NCI-H1417 treated with DMSO at 0.1 percent for 48 hours (cell line): ENCODE measurements at regions not wholly inside any gene's neighbourhood (a gene's known extent, or its start where the extent isn't known, plus 50 kb on each side); places are given as distances from the start of the nearest gene placed in this dataset.
"Not testable (repeated sequence)": the region's sequence is repeated elsewhere in the genome, so short reads cannot be mapped to it uniquely, and the experiment has no call there.

Experiments
- DNase-seq: peaks from one replicate; lab custom pipeline; 2025; lab: John Stamatoyannopoulos, UW

DNA sequence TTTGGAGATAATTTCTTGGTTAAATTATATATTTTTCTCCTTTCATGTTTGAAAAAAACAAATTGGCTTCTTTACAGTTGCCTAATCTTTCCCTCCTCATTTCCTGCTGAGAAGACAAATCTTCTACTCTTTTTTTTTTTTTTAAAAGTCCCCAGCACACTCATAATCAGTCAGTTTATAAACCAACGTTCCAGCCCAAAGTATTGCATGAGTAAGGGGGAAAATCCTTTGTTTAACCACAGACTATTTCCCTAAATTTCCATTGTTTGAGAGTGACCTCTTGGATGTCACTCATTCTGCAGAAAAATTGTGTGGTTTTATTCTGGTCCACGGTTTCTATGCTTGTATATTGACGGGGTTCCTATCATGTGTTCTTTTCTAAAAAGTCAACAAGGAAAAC is 55.1 kb upstream of the TLR4 start:
- DNase-seq = no peak

DNA sequence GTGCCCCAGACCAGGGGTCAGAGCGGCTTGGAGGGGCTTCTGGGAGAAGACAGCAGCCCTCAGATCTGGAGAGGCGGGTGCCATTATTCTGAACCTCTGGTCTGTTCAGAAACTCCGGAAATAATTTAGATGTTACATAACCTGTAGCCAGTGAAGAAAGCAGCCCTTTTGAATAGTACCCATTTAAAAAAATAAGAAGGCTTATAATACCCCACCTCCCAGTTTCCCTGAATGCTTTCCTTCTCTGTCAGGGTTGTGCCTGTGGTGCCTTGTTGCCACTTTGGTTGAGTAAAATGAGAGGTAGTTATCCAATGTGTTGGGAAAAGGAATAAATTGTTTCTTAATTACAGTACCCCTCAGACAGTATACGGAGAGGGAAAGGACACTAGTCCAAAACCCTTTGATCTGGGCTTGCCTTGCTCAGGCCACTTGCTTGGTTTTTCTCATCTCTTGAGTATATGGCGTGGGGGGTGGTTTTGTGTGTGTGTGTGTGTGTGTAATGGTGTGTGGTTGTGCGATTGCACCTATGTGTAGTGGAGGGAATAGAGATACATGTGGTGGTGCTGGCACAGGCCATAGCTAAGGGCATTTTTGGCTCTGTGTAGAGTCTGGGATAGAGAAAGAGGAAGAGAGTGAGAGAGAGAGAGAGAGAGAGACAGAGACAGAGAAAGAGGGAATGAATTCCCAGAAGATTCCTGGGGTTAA is 59.1 kb upstream of the TLR4 start:
- DNase-seq = no peak

DNA sequence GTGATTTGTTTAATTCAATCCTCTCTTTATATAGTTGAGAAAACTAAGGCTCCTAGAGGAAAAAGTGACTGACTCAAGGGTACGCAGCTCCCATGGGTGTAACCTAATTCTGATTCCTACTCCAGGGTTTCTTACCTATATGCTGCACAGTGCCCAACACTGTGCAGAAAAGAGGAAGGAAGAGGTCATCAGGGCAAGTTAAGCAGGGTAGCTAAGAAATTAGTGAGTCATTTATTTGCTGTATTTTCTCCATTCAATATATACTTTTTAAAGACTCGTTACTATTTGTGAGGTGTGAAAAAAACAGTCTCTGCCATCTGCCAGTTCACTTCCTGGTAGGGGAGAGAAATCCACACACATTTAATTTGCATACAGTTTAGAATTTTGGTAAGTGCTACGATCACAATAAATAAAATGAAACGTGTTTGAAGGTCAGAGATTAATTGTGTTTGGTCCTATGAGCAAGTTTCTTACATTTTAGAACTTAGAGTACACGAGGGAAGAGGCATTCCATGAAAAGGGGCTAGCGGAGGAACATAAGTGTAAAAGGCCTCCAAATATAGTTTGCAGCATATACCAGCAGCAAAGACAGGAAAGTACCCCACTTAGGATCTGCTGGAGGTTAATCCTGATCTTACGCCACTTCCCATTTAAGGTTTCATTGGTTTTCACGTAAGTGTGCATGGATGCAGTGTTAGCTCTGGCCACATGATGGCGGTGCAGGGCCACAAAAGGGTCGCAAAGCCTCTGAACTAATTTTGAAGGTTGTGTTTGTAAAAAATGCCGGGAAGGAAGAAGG is 59.9 kb upstream of the TLR4 start:
- DNase-seq = peak; percentile 34

DNA sequence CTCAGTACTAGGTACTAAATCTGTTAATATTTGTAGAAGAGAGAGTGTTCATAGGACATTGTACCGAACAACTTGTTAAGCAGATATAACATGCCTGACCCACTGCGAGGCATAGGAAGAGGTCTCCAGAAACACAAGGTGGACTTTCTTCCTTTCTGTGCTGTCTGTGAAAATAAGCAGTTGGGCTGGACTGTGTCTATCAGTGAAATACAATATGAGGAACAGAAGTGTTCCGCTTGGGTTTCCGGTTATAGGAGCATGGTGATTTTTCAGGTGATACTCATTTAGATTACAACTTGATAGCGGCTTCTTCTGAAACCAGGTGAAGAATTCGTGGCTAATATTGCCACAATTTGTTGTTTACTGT is 60.9 kb upstream of the TLR4 start:
- DNase-seq = no peak

DNA sequence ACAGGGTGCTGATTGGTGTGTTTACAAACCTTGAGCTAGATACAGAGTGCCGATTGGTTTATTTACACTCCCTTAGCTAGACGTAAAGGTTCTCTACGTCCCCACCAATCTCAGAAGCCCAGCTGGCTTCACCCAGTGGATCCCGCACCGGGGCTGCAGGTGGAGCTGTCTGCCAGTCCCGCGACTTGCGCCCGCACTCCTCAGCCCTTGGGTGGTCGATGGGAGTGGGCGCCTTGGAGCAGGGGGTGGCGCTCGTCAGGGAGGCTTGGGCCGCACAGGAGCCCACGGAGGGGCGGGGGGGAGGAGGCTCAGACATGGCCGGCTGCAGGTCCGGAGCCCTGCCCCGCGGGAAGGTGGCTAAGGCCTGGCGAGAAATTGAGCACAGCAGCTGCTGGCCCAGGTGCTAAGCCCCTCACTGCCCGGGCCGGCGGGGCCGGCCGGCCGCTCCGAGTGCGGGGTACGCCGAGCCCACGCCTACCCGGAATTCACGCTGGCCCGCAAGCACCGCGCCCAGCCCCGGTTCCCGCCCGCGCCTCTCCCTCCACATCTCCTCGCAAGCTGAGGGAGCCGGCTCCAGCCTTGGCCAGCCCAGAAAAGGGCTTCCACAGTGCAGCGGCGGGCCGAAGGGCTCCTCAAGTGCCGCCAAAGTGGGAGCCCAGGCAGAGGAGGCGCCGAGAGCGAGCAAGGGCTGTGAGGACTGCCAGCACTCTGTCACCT is 61.5 kb upstream of the TLR4 start:
- not testable (repeated sequence) for DNase-seq

DNA sequence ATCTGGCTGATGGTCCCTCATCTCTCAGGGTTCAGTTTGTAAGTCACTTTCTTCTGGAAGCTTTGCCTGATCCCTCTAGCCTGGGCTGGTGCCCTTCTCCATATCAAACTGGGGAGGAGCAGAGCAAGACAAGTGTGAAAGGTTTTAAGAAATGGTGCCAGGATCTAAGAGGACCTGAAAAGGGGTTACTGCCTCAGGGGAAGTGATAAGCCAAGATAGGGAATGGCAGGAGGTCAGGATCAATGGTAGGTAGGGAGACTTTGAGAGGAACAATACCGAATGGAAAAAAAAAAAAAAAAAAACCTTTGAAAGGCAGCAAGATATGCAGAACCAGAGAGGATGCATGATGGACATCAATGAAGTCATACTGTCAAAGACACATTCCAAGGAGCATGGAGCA is 67.5 kb upstream of the TLR4 start:
- no peak for DNase-seq

DNA sequence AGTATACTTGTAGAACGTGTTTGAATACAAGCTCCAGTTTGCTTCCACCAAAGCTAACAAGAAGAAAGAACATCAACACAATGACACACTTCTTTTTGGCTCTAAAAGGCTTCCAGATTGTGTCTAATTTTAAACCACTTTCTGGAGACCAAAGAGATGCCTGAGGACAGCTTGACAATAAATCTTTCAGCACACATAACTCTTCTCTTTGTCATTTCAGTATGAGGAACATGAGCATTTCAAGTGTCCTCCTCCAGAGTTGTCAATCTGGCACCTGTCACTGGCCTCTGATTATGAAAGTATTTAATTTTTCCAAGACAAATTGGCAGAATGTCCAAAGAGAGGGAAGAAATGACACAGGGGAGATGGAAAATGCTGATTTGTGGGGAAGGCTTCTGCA is 79.0 kb upstream of the TLR4 start:
- no peak for DNase-seq

DNA sequence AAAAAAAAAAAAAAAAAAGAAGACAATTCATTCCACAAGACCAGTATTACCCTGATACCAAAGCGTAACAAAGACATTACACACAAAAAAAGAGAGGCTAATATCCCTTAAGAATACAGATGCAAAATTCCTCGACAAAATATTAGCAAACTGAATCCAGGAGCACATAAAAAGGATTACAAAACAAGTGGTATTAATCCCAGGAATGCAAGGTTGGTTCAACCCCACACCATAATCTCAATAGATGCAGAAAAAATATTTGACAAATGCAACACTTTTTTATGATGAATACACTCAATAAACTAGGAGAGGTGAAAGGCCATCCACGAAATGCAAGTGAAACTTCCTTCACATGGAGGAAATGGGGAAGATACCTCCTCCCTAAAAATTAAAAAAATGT is 80.1 kb upstream of the TLR4 start:
- DNase-seq = no peak

DNA sequence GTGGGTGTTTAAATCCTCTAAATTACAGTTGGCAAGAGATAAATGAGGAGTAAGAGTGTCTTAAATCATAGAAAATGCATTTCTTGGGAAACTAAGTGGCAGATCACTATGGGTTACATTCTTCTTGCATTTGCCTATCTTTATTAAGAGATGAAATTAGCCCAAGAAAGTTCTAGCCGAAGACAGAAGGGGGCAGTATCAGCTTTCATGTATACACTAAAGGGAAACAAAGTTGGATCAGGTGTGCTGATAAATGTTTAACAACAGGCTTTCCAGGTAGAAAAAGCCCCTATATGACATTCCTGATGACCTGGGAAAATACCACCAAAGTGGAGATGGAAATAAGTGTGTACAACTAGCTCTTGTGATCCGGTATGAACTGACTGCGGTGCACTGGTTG is 81.9 kb upstream of the TLR4 start:
- no peak for DNase-seq

DNA sequence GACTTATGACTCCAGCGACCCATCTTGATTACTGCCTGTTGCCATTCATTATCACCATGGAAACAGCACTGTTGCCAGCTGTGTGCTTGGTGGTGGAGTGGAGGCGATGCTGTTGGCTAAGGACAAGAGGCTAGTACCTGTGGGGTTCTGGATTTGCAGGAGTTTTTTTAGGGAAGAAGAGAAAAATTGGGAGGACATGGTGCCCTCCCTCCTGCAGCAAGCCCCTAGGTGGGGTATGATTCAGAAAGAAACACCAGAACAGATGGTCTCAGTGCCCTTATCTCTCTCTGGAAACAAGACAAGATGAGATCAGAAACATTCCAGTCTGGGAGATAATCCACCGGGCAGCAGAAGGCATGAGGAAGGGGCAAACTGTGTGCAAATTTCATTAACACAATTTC is 87.8 kb upstream of the TLR4 start:
- DNase-seq = peak; percentile 73

DNA sequence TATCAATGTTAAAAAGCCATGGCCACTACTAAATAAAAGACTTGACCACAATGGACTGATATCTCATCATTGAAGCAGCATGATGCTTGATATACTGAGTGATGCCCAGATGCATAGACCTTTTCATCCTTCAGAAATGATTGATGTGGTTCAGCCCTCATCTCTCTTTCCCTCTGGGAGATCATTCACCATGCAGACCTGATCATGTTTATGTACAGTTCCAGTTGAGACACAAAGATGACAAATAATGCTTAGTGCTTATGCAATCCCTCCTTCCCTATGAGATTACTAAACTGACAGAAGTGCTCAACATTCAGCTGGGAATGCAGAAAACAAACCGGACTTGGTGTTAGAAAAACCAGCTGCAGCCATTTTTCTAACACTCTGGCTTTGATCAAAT is 91.9 kb upstream of the TLR4 start:
- no peak for DNase-seq

DNA sequence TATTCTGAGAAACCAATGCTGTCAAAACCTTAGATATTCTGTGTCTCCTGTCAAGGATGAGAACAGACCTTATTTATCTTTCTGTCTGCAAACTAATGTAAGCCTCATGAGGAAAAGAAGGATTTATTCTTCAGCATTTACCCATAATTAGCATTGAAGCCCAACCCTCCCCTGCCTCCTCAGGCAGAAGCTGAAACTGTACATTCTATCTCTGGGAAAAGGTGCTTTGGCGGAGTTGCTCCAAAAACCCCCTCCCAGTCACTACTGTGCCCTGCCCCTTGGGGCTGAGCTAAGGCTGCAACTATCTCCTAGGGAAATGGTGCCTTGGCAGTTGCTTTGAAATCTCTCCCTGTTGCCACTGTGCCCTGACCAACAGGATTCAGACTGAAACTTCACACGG is 106.2 kb upstream of the TLR4 start:
- DNase-seq = no peak

DNA sequence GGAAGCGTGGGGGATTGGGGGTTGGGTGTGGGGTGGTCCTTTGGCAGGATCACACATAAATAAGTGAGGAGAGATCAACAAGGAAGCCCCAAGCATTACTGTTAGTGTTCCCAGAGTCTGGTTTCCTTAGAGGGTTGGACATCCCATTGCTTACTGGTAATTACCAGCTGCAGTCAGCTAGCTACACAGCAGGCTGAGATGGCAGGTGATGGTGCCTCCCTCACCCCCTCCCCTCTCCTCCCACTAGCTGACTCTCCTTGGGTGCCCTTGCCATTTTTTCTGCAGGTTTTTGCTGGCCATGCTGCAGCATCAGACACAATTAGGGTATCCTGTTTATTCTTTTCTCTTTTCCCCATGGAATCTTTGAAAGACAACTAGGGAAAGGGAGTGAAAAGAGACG is 107.5 kb upstream of the TLR4 start:
- peak; percentile 24 for DNase-seq

DNA sequence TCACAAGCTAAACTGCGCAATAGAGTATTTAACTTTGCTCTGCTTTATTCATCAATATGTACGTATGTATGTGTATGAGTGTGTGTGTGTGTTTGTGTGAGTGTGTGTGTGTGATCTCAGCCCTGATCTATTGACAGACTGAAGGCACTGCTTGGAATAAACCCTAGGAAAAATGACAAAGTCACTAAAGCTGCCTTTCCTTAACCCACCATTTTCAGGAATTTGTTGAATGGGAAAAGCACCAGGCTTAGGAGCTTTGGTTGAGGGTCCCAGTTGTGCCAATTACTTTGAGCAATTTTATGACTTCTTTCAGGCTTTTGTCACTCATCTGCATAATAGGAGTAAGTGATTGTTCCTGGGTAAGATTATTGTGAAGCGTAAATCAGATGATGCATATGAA is 108.6 kb upstream of the TLR4 start:
- no peak for DNase-seq

DNA sequence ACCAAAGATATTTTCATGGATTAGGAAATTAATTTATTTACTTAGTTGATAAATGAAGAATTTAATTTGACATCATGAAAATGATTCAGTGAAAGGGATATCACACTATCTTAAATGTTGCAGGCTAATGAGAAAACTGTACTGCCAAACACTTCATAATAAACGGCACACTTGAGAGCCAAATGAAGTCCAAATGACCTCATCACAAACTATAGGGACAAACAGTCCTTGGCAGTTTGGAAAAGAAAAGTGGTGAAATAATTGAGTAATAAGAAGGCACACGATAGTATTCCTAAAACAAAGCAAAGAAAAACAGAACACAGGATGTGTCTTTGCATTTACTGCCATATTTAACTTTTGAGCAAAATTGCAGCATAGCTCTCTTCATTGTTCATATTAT is 116.9 kb upstream of the TLR4 start:
- DNase-seq = no peak

DNA sequence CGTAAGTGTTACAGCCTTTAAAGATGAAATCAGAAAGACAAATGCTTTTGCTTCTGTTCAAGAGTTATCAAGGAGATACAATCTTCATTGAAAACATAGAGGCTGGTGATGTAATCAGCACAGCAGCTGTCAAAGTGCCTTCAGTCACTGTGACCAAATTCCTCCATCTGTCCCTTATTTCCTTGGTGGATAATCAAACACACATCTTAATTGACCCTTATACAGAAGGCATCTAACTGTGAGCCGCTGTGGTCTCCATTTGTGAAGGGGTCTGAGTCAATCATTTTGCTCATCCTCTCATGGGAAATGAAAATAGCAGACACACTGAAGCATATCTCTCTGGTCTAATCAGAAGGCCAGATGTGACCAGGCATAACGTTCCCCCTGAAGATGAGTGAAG is 130.1 kb upstream of the TLR4 start:
- DNase-seq = no peak

DNA sequence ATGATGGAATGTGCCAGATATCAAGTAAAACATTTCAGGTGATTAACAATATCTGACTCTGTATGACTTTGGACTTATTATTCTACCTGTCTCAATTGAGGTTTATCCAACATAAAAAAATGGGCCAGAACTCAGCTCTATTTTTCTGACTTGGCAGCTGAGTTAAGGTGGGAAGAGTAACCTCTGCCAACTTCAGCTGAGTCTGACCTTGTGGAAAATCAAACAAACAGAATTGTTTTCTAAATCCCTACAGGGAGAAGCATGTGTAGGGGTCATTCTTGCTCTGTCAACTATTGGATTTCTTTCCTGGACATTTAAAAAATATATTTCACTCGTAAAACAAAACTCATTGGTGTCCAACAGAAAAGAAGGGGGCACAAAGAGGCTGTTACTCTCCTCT is 139.4 kb upstream of the TLR4 start:
- DNase-seq = no peak

DNA sequence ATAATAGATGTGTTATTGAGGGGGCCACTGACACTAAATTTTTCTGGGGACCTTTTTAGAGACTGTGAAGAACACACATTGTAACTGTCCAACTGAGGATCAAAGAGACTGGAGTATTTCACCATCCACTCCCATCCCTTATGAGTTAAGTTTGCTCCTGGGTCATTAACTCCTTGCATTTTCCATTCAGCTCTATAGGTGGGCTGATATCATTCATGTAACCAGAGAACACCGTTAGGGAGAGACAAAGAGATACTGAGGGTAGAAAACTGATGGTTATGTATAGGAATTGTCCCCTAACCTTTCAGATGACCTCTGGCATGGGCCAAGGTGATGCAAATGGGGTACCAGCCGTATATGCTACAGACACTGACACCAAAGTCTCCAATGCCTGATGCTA is 142.4 kb upstream of the TLR4 start:
- DNase-seq = no peak

DNA sequence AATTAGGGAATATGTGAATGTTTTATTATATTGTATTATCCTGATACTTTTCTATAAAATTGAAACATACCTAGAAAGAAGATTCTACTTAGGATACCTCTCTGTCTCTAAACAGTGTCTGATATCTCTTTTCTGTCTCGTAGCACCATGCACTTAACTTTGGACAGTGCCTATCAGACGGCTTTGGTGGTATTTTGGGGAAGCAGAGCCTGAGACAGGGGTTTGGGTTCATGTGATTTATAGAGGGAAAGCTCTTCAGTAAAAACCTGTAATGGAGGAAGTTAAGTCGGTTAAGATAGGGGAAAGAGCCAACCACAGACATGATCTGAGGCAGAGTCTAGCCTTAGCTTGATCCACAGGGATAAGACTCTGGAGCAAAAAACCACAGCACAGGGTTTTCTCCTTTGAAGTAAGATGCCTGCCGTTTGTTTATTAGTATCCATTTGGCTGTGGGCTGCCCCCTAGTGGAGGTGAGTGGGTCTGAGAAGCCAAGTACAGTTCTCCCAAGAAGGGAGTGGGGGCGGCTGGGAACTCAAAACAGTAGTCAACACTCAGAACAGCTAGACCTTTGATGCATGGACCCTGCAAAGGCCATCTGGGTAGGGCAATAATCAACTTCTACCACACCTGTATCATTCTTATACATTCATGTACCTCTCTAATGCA is 141.2 kb upstream of the ASTN2 start:
- no peak for DNase-seq

DNA sequence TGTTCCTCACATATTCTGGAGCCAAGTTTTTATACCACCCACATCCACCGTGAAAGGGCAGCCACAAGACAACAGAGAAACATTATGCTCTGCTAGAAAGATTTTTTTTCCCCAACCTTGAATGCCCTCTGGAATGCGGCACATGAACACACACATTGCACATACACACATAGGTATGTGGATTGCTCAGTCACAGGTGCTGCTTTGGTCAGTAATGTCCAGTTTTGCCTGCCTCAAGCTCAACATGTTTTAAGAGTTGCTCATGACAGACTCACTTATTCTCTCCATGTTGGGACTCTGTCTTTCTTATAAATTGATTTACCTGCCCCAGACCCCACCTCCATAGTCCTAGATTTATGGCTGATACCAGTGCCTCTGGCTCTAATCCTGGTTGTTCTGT is 138.0 kb upstream of the ASTN2 start:
- no peak for DNase-seq

DNA sequence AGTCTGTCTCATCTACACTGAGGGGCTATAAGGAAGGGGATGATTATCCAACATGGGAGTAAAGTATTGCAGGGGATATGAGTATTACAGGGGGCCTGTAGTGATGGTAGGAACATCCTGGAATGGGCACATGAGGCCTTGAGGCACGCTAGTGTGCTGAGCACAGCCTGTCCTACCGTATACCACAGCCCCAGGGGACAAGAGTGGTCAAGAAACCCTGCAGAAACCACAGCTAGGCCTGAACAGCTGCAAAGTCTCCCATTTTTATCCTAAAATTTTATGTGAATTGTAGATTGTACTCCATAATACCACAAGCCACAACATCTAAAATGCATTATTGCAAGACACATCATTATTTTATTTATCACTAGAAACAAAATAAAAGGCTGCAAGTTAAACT is 136.3 kb upstream of the ASTN2 start:
- no peak for DNase-seq

DNA sequence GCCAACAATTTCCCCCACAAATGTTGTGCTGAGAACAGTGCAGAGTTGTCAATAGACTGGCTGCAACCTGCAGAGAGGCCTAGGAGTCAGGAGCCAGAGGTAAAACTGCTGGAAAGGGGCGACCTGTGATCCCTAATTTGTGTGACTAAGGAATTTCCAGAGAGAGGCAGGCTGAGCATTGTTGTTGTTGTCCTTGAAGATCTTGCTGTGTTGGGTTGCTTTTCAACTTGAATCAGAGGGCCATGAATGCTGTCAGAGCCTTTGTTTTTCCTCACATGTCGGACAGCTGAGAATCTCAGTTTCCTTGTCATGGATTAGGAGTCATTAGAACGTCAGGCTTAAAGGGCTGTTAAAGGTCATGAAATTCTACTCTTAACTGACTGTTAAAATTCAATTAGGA is 134.6 kb upstream of the ASTN2 start:
- DNase-seq = no peak

DNA sequence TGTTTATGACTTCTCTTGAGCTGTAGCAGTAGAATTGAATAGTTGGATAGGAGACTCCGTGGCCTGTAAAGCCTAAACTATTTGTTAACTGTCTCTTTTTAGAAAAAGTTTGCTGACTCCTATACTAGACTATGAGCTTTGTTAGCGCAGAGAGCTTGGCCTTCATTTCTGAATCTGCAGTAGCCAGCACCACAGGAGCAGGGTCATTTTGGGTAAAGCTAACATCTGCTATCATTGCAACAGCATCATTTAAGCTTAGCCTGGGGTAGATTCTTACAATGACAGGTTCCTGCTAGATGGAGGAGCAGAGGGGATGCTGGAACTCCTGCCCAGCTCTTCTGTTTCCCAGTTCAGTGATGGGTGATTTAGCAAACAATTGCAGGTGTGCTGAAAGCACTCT is 133.7 kb upstream of the ASTN2 start:
- DNase-seq = no peak
